NAMALWA (cell line): ENCODE measurements at regions not wholly inside any gene's neighbourhood (a gene's known extent, or its start where the extent isn't known, plus 50 kb on each side); places are given as distances from the start of the nearest gene placed in this dataset.
A peak's percentile ranks its signal among the peaks of the same experiment; 100 is the strongest.

Experiments used
- DNase-seq: peaks from one replicate; pipeline ENCODE4 v3.0.0-alpha.2; 2015; ENCODE audit warnings: low spot score

GRCh38 chr2:64283641-64284361 is 139.6 kb upstream of the PELI1 start:
- DNase-seq: peak; percentile 38

- no peak for DNase-seq
Measured at GRCh38 chr2:64284751-64285150, 140.5 kb upstream of the PELI1 start.

DNA sequence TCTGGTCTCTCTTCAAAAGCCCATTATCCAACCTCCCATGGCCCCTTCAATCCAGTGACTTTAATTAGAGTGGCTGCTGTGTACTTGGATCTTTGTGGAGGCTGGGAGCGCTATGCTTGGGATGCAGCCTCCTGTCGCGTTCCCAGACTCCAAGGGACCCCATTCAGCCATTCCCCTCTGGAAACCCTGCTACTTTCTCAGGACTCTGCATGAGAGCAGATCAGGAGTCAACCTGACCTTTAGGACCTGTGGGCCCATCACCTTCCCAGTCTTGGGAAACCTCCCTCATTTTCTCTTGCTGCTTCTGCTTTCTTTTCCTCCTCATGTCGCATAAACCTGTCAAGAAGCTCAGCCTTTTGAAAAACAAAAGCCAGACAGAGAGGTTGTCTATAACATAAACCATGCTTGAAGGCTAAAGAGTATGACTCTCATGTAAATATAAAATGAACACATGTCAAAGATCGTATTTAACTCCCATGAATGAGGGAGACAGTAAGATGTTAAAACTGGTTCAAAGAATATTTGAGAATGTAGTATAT is 143.1 kb upstream of the PELI1 start:
- DNase-seq: no peak

DNA sequence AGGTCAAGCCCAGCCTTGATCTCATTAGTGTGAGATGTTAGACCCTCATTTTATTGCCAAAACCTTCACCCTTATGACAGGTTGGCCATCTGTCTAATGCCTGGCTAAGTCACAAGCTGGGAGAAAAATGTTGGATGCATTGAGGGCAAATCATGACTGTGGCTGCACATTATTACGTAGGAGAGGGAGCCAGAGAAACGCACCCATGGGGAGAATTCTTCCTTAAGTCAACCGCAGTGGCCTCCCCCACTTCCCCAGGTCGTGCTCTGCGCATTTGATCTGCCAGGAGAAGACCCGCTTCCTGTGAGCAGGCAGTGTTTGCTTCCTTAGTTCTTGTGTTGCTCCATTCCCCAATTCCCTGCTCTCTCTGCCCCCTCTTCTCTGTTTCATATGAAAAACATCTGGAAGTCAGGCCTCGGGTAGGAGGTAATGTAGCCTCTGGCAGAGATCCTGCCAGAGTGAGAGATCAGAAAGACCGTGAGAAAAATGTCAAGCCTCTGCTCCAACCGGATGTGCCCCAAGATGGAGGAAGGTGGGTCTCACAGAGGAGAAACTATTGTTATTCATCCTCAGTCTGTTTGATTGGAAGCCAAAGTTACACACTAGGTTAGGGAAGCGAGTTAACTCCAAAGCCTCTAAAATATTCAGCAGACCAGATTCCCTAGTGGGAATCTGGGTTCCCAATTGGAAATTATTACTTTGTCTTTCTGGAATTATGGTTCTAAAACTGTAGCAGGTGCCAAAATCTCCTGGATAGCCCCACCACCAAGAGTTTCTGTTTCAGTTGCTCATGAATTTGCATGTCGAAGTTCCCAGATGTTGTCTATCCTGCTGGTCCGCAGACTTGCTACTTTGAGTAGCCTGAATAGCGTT is 144.3 kb upstream of the PELI1 start:
- no peak for DNase-seq

GRCh38 chr2:64289251-64289650 is 145.0 kb upstream of the PELI1 start:
- no peak for DNase-seq

- DNase-seq: no peak
Measured at GRCh38 chr2:64289737-64290136, 145.5 kb upstream of the PELI1 start.

- no peak for DNase-seq
Measured at GRCh38 chr2:64291181-64291580, 147.0 kb upstream of the PELI1 start.

GRCh38 chr2:64295326-64296139 is 151.3 kb upstream of the PELI1 start:
- DNase-seq: no peak

- no peak for DNase-seq
Measured at GRCh38 chr2:64296140-64296480, 151.9 kb upstream of the PELI1 start.

- no peak for DNase-seq
Measured at GRCh38 chr2:64296695-64297346, 152.6 kb upstream of the PELI1 start.

- DNase-seq: no peak
Measured at GRCh38 chr2:64298161-64298560, 153.9 kb upstream of the PELI1 start.

DNA sequence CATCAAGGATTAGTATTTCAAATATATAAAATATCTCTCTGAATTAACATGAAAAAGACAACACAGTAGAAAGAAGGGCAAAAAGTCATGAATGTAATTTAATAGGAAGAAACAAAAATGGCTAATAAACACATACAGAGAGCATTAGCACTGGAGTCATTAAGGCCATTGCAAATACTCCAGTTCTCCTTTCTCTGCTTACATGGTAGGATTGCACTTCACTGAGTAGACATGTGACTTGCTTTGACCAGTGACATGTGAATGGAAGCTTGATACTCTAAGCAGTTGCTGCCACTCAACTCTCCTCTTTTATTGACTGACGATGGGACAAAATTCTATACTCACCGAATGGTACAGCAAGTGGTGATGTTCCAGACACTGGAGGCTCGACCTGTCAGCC is 153.9 kb upstream of the LGALSL start:
- DNase-seq: no peak

DNA sequence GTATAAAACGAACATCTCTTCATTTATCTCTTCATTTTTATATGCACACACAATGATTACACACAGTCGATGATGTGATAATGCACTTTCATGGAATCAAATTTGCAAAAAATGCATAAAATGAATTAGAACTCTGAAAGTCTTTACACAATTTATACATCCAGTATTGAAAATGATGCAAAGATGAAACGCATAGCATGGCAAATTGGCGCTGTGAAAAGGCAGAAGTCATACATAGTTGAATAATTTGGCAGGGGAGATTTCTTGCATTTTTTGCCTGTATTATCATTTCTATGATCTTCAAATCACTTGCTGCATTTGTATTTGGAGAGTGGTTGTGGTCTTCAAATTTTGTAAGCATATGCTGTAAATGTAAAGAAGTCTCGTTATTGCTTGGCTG is 150.7 kb upstream of the LGALSL start:
- no peak for DNase-seq

- DNase-seq: no peak
Measured at GRCh38 chr2:64307421-64307820, 146.5 kb upstream of the LGALSL start.

DNA sequence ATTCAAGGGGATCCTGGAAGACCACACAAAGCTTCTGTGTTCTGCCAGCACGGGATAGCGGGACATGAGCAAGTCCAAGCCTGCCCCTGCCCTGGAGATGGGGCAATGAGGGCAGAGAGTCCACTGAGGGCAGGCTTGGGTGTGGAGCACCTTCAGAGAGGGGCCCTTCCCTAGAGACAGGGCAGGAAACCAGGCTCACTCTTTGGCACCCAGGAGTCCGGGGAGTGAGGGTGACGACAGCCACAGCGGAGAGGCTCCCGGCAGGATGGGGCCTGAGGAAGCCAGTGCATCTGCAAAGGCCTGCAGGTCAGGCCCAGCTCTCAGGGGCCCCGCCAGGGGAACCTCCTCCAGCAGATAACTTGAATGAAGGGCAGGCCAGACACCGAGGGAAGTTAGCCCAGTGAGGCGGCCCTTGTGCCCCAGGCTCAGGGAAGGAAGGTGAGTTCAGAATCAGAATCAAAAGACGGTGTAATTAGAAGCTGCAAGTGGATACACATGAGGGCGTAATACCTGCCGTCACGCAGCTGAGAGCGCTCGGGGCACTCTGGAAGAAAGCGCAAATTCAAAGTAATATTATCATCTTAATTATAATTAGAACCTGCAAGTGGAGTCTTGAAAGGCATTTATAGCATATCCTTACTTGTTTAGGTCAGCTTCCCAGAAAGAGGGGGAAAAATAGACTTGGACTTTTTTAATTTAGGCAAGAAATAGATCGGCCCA is 142.6 kb upstream of the LGALSL start:
- DNase-seq: no peak

- DNase-seq: no peak
Measured at GRCh38 chr2:64311948-64312621, 141.9 kb upstream of the LGALSL start.

DNA sequence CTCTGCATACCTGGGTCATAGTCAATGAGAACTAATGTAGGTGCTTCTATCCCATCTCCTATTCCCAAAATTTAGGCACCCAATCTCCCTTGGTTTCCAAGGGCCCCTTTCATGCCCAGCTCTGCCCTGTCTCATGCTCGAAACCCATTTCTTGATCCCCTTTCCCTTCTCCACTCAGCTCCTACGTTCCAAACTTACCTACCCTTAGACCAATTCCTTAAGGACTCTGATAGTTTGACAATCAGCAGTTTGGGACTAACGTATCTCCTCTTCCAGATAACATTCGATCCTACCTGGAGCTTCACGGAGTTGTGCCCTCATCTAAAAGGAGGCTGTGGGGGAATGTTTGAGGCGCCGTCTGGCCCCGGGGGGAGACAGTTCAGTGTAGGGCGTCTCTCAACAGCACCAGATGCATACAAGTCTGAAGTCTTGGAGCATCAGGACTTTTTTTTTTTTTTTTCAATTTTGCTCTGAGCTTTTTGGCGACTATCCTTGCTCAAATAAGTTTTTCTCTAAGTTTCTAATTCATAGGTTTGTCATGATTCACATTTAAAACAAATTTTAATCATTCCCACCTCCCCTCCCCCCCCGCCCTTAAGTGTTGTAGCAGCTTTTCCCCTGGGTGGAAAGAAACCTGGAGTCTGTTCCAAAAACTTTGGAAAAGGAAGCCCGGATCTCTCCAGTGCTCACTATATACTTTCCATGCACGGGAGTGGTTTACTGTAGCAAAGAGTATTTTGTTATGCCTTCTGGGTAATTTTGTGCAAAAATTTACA is 141.2 kb upstream of the LGALSL start:
- DNase-seq: no peak

DNA sequence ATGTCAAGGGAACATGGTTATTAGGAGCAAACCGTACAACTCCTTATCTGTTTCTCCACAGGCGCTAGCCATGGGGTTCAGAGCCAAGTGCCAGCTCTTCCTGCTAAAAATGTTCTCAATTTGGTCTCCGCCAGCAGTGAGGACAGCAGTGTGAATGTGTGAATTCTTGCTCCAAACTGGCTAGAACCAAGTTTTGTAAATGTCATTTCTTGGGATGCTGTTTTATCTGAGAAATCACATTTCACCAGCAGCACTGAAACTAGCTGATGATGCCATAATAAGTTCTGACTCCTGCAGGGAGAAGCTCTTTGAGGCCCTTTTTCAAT is 140.6 kb upstream of the LGALSL start:
- DNase-seq: no peak

GRCh38 chr2:64315291-64315960 is 138.5 kb upstream of the LGALSL start:
- no peak for DNase-seq
